Fibroblast of lung (primary cell): ENCODE measurements at regions not wholly inside any gene's neighbourhood (a gene's known extent, or its start where the extent isn't known, plus 50 kb on each side); places are given as distances from the start of the nearest gene placed in this dataset.

Source experiments
- EZH2 ChIP-seq: IDR thresholded peaks from 2 replicates; pipeline ENCODE4 v1.5.1; 2012; ENCODE audit warnings: low read length, control low read depth, mild to moderate bottlenecking; ENCODE audit errors: missing control alignments
- TF ChIP-seq, protein P1 (sequence below), 2 donors: IDR thresholded peaks in 1 of 2; conservative IDR thresholded peaks in 1 of 2; 1 replicate in 1 of 2; 2 replicates in 1 of 2; pipeline ENCODE4 v1.5.1; 2011 to 2012; ENCODE audit warnings: low read length in 2 of 2, control low read depth in 1 of 2, inconsistent platforms in 1 of 2, low read depth in 1 of 2, mild to moderate bottlenecking in 1 of 2

DNA sequence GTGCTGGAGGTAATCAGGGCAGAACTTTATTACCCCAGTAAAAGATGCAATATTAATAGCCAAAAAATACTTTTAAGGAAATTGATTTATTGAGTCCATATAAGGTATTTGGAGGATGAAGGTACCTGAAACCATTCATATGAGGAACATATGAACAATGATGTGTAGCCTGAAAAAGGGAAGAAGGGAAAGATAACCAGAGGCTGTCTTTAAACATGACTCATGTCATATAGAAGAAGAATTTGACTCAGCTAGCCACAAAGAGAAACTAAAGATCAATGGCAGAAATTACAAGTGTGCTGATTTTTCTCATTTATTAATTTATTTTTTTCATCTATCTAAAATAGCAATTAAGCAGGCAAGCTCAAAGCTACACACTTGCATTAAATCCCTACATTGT is 136.2 kb upstream of the DUSP10 start:
- TF ChIP-seq, protein P1, sequence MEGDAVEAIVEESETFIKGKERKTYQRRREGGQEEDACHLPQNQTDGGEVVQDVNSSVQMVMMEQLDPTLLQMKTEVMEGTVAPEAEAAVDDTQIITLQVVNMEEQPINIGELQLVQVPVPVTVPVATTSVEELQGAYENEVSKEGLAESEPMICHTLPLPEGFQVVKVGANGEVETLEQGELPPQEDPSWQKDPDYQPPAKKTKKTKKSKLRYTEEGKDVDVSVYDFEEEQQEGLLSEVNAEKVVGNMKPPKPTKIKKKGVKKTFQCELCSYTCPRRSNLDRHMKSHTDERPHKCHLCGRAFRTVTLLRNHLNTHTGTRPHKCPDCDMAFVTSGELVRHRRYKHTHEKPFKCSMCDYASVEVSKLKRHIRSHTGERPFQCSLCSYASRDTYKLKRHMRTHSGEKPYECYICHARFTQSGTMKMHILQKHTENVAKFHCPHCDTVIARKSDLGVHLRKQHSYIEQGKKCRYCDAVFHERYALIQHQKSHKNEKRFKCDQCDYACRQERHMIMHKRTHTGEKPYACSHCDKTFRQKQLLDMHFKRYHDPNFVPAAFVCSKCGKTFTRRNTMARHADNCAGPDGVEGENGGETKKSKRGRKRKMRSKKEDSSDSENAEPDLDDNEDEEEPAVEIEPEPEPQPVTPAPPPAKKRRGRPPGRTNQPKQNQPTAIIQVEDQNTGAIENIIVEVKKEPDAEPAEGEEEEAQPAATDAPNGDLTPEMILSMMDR (conservative IDR thresholded peaks at IDR 0.05 in 1 of 2, IDR thresholded peaks at IDR 0.05 in 1 of 2; ENCODE audit: low read depth in 1 of 2, low read length in 2 of 2) = no peak
- TF ChIP-seq EZH2 = no peak
